ENCODE measurements at regions not wholly inside any gene's neighbourhood (a gene's known extent, or its start where the extent isn't known, plus 50 kb on each side); places are given as distances from the start of the nearest gene placed in this dataset.
"Not testable (repeated sequence)": the region's sequence is repeated elsewhere in the genome, so short reads cannot be mapped to it uniquely, and the experiment has no call there.

GRCh38 chr12:59326457-59326856 is 269.4 kb upstream of the SLC16A7 start:
- H3K27me3 Mint-ChIP-seq (ENCODE audit: low read depth); H2BK20ac ChIP-seq (ENCODE audit: low read depth, low read length, poor library complexity, severe bottlenecking); H4K91ac ChIP-seq (ENCODE audit: insufficient read length, low read depth, low read length); H3K18ac ChIP-seq (ENCODE audit: insufficient read length, low read depth, low read length); H3K4me3 Mint-ChIP-seq; H2AK5ac ChIP-seq (ENCODE audit: insufficient read length, low read length); H2BK5ac ChIP-seq (ENCODE audit: insufficient read length, low read length); H3K79me2 ChIP-seq (ENCODE audit: insufficient read depth, low read length); H2AFZ ChIP-seq (ENCODE audit: low read length); H4K20me1 ChIP-seq (ENCODE audit: control insufficient read depth, insufficient read depth, insufficient read length); H2BK120ac ChIP-seq (ENCODE audit: low read depth, low read length, poor library complexity, severe bottlenecking); H3K27me3 ChIP-seq (ENCODE audit: insufficient read depth, low read length); H3K4me1 ChIP-seq (ENCODE audit: insufficient read depth, low read length); H3K23me2 ChIP-seq (ENCODE audit: insufficient read length, low read depth, low read length, poor library complexity, severe bottlenecking); H3T11ph ChIP-seq (ENCODE audit: low read length); H2BK12ac ChIP-seq (ENCODE audit: insufficient read length, low read depth, low read length); H3K56ac ChIP-seq (ENCODE audit: insufficient read length, low read depth, low read length); H3K79me1 ChIP-seq (ENCODE audit: insufficient read depth, low read depth, low read length, poor library complexity, severe bottlenecking); H4K5ac ChIP-seq (ENCODE audit: insufficient read length, low read depth, low read length); H3K9me3 ChIP-seq (ENCODE audit: control insufficient read depth, low read depth, low read length); H3K9me3 Mint-ChIP-seq; H2BK15ac ChIP-seq (ENCODE audit: low read depth, low read length); H3K14ac ChIP-seq (ENCODE audit: insufficient read depth, low read length); H4K8ac ChIP-seq (replicated peaks; ENCODE audit: insufficient read length, low read depth, low read length); DNase-seq; H3K23ac ChIP-seq (ENCODE audit: insufficient read length, low read depth, low read length); H3K4ac ChIP-seq (ENCODE audit: low read depth, low read length); H3K27ac ChIP-seq (ENCODE audit: insufficient read length, low read depth, low read length): not testable (repeated sequence)
- Mint-ChIP-seq H3K36me3 (ENCODE audit: insufficient read depth in 1 of 3, low read depth in 3 of 3) (peaks cover 0 to 34% (median 9%) of the 10 kb centered on the region in 3 experiments), H3K4me1 (peaks cover 29 to 35% of the 10 kb centered on the region in 2 experiments), H3K27ac (peak overlapping the region; percentile 92 to 97 (median 96))
- peak overlapping the region; percentile 78 for H3K9ac ChIP-seq (ENCODE audit: extremely low read depth, insufficient read length, low read length)
- WGBS (ENCODE audit: extremely low coverage, insufficient read length, low lambda C conversion rate) = no CpG with 5 or more reads among the region's 12 CpGs
- peak overlapping the region; percentile 25 for H3K4me2 ChIP-seq (ENCODE audit: insufficient read depth, insufficient read length, low read length)
